Endothelial cell (in vitro differentiated cells): ENCODE measurements at regions not wholly inside any gene's neighbourhood (a gene's known extent, or its start where the extent isn't known, plus 50 kb on each side); places are given as distances from the start of the nearest gene placed in this dataset.

Experiments
- DNase-seq: peaks from one replicate; pipeline ENCODE4 v3.0.0; 2021; ENCODE audit warnings: low spot score
- H3K27ac Mint-ChIP-seq: one replicate; pipeline ENCODE4 v1.8.0; 2021; ENCODE audit warnings: mixed read lengths, inconsistent platforms; ENCODE audit not compliant: unreplicated experiment
- H3K27me3 Mint-ChIP-seq: one replicate; pipeline ENCODE4 v1.8.0; 2021; ENCODE audit warnings: mild to moderate bottlenecking, moderate library complexity, mixed read lengths, inconsistent platforms; ENCODE audit not compliant: unreplicated experiment
- H3K36me3 Mint-ChIP-seq: one replicate; pipeline ENCODE4 v1.8.0; 2021; ENCODE audit warnings: mild to moderate bottlenecking, low read depth, mixed read lengths, inconsistent platforms; ENCODE audit not compliant: unreplicated experiment
- H3K4me1 Mint-ChIP-seq: one replicate; pipeline ENCODE4 v1.8.0; 2021; ENCODE audit warnings: mild to moderate bottlenecking, mixed read lengths, inconsistent platforms; ENCODE audit not compliant: unreplicated experiment
- H3K4me3 Mint-ChIP-seq: one replicate; pipeline ENCODE4 v1.8.0; 2021; ENCODE audit warnings: mild to moderate bottlenecking, mixed read lengths, inconsistent platforms; ENCODE audit not compliant: unreplicated experiment
- H3K9me3 Mint-ChIP-seq: one replicate; pipeline ENCODE4 v1.8.0; 2021; ENCODE audit warnings: mixed read lengths, inconsistent platforms; ENCODE audit not compliant: unreplicated experiment
- TF ChIP-seq, protein P1 (sequence below): fragments of 200-600 bp; sonication (generic); IDR thresholded peaks from one replicate; pipeline ENCODE4 v1.5.0; 2021; ENCODE audit warnings: antibody characterized with exemption; ENCODE audit not compliant: unreplicated experiment

DNA sequence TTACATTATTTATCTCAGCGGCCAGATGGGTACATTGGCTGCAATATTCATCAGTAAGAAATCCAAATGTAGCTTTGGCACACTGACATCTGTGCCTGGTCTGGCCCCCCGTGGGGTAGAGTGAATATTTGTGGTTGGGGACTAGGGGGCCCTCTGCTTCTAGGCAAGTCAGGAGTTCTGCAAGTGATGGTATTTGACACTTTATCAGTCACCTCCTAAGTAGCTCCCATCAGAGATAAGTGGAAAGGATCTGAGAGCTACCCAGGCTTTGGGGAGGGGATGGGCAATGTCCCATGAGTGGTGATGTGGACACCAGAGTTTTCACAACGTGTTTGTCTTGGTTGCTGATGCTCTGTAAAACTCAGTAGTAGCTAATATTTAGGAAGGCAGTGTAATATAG is 609.9 kb upstream of the RBFOX1 start:
- no peak overlapping the region for H3K4me3 Mint-ChIP-seq
- peaks cover 4% of the 10 kb centered on the region for H3K36me3 Mint-ChIP-seq
- TF ChIP-seq, protein P1, sequence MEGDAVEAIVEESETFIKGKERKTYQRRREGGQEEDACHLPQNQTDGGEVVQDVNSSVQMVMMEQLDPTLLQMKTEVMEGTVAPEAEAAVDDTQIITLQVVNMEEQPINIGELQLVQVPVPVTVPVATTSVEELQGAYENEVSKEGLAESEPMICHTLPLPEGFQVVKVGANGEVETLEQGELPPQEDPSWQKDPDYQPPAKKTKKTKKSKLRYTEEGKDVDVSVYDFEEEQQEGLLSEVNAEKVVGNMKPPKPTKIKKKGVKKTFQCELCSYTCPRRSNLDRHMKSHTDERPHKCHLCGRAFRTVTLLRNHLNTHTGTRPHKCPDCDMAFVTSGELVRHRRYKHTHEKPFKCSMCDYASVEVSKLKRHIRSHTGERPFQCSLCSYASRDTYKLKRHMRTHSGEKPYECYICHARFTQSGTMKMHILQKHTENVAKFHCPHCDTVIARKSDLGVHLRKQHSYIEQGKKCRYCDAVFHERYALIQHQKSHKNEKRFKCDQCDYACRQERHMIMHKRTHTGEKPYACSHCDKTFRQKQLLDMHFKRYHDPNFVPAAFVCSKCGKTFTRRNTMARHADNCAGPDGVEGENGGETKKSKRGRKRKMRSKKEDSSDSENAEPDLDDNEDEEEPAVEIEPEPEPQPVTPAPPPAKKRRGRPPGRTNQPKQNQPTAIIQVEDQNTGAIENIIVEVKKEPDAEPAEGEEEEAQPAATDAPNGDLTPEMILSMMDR = no peak
- no peak for DNase-seq
- no peaks in the 10 kb centered on the region for H3K4me1 Mint-ChIP-seq
- H3K9me3 Mint-ChIP-seq = peaks cover 40% of the 10 kb centered on the region
- H3K27ac Mint-ChIP-seq = no peak overlapping the region
- no peaks in the 10 kb centered on the region for H3K27me3 Mint-ChIP-seq

DNA sequence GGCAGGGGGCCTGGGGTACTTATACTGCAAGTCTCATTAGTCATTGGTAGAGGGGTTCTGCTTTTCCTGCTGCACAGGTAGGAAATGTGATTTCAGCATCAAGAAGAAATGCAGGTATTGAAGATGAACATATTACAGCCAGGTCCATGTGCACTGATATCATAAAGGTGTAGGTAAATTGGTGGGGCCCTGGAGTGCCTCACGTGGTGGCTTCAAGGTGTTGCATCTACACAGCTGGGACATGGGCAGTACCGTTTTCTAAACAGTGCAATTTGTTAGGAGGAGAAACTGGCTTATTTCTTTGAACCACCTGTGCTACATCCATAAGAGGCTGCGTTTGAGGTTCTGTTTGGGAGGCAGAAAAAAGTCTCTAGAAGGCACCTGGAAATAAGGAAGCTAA is 618.1 kb upstream of the RBFOX1 start:
- Mint-ChIP-seq H3K27ac (no peak overlapping the region), H3K4me3 (no peak overlapping the region), H3K27me3 (no peaks in the 10 kb centered on the region), H3K9me3 (peaks cover 20% of the 10 kb centered on the region), H3K4me1 (no peaks in the 10 kb centered on the region), H3K36me3 (peaks cover 17% of the 10 kb centered on the region)
- TF ChIP-seq, protein P1 = no peak
- no peak for DNase-seq

DNA sequence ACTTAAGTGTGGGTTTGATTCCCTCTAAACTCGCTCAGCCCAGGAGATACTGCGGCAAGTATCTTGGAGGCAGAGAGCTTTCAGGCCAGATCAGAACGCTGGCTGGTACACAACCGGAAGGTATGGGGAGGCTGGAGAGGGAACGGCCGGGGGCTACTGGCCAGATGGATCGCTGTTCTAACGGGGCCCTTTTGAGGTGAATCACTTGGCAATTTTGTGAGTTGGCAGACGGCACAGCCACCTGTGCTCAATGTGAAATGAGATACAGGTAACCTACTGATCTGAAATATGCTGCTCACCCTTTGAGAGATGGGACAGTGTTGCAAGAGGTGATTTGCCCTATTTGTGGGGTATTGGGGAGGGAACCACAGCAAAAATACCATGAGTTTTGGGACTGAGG is 622.9 kb upstream of the RBFOX1 start:
- Mint-ChIP-seq H3K9me3 (peaks cover 23% of the 10 kb centered on the region), H3K27ac (no peak overlapping the region), H3K4me3 (no peak overlapping the region), H3K4me1 (no peaks in the 10 kb centered on the region), H3K36me3 (peaks cover 17% of the 10 kb centered on the region), H3K27me3 (no peaks in the 10 kb centered on the region)
- no peak for DNase-seq
- TF ChIP-seq, protein P1 = no peak

DNA sequence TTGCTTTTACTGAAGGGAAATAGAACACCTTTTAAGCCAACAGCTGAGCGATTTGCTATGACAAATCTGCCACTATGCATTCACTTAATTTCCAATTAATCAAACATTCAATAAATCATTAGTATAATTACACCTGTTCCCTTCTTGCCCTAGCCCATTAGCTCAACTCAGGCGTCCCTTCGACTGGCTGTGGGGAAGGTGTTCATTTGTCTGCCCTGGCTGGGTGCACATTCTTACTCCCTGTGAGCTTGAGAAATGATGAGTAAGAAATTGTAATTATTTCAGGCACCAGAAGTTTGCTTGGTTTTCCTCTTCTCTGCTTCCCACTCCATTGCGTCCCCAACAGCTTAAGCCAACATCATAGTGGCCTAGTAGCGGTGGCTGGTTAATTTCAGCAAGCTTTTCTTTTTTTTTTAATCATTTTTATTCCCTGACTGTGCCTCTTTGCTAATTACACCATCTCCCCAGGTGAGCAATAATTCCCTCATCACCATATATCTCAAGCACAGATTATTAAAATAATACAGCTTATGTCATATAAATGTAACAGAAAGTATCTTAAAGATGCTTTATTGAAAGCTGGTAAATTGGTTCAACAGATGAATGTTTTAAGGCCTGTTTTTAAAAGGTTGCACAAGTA is 623.9 kb upstream of the RBFOX1 start:
- H3K4me1 Mint-ChIP-seq = no peaks in the 10 kb centered on the region
- H3K36me3 Mint-ChIP-seq = peaks cover 17% of the 10 kb centered on the region
- DNase-seq = no peak
- no peak overlapping the region for H3K4me3 Mint-ChIP-seq
- peaks cover 32% of the 10 kb centered on the region for H3K9me3 Mint-ChIP-seq
- TF ChIP-seq, protein P1 = no peak
- H3K27ac Mint-ChIP-seq = no peak overlapping the region
- H3K27me3 Mint-ChIP-seq = no peaks in the 10 kb centered on the region

DNA sequence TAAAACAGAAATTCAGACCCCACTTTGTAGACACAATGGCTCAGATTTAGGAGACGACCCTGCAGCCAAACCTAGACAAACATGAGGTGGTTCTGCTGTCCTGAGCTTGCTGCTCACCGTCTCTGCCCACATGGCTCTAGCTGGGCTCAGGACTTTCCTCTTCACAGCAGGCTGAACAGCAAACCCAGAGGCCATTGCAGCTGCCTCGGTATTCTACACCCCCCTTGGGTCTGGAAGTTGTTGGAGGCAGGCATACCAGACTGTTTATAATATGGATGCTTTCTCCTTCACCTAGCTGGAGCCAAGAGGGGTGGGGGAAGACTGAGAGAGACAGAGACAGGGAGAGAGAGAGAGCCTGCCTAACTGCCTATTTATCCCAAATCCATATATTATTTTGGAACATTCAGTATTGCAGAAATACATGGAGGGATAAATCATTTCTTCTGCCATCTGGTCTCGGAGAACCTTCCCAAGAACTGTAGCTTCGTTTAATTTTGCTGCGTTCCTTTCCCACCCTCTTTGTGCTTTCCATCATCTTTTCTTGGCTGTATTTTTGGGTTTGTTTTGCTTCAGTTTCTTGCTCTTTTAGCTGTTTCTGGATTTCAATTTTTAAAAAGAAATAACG is 628.2 kb upstream of the RBFOX1 start:
- TF ChIP-seq, protein P1 = no peak
- Mint-ChIP-seq H3K9me3 (peaks cover 31% of the 10 kb centered on the region), H3K4me1 (no peaks in the 10 kb centered on the region), H3K27ac (no peak overlapping the region), H3K36me3 (no peaks in the 10 kb centered on the region), H3K27me3 (peaks cover 5% of the 10 kb centered on the region), H3K4me3 (no peak overlapping the region)
- no peak for DNase-seq
